ENCODE measurements at regions not wholly inside any gene's neighbourhood (a gene's known extent, or its start where the extent isn't known, plus 50 kb on each side); places are given as distances from the start of the nearest gene placed in this dataset.

DNA sequence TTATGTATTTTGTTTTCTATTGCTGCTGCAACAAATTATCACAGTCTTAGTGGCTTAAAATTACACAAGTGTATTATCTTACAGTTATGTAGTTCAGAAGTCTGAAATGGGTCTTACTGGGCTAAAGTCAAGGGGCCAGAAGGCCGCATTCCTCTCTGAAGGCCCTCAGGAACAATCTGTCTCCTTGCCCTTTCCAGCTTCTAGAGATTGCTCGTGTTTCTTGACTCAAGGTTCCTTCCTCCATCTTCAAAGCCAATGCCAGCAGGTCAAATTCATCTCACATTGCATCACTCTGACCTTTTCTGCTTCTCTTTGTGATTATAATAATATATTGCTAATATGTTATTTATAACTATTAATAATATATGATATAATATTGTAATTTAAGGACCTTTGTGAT lies 97.1 kb downstream of the DIRAS3 start:
- H3K27me3 ChIP-seq (replicated peaks in 1 of 2; ENCODE audit: control insufficient read depth in 2 of 2, insufficient read depth in 2 of 2, low read length in 1 of 2) = no peaks in the 10 kb centered on the region
- in situ Hi-C loops (cut with MboI) (no loop called here), intact Hi-C loops (cut with micrococcal nuclease; ENCODE audit: unreplicated experiment) (no loop called here)
- H2AFZ ChIP-seq (ENCODE audit: control insufficient read depth, low read depth, low read length) = no peak overlapping the region
- no peaks in the 10 kb centered on the region for H3K79me2 ChIP-seq (ENCODE audit: control insufficient read depth, insufficient read depth, low read length)
- TF ChIP-seq RBBP5 (conservative IDR thresholded peaks at IDR 0.05) (no peak), RELA (IDR thresholded peaks at IDR 0.05; ENCODE audit: borderline replicate concordance, partially characterized antibody) (no peak), CHD4 (IDR thresholded peaks at IDR 0.05) (no peak), NFYA (IDR thresholded peaks at IDR 0.05; ENCODE audit: borderline replicate concordance, low read depth, low read length) (no peak), RFX5 (IDR thresholded peaks at IDR 0.05; ENCODE audit: low read depth, low read length) (no peak), ZBTB4 (CRISPR knock-in tag; IDR thresholded peaks at IDR 0.05) (no peak), MEF2B (IDR thresholded peaks at IDR 0.05; ENCODE audit: partially characterized antibody, poor library complexity, severe bottlenecking) (no peak), IRF5 (IDR thresholded peaks at IDR 0.05; ENCODE audit: borderline replicate concordance) (no peak)
- TF ChIP-seq, protein P1, sequence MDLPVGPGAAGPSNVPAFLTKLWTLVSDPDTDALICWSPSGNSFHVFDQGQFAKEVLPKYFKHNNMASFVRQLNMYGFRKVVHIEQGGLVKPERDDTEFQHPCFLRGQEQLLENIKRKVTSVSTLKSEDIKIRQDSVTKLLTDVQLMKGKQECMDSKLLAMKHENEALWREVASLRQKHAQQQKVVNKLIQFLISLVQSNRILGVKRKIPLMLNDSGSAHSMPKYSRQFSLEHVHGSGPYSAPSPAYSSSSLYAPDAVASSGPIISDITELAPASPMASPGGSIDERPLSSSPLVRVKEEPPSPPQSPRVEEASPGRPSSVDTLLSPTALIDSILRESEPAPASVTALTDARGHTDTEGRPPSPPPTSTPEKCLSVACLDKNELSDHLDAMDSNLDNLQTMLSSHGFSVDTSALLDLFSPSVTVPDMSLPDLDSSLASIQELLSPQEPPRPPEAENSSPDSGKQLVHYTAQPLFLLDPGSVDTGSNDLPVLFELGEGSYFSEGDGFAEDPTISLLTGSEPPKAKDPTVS (IDR thresholded peaks at IDR 0.05; ENCODE audit: low read depth, low read length) = no peak
- ChIA-PET POLR2A (interaction anchor here (0.7 kb wide), 2 partner anchors 193 to 484 kb away, joined by 5 to 7 read pairs; no protein-coding TSS in a partner anchor), RAD21 (ENCODE audit: unreplicated experiment) (no interaction called here), SMC1A (ENCODE audit: uncharacterized antibody, unreplicated experiment) (no interaction called here), CTCF (interaction anchor here (0.8 to 1.1 kb wide), 2 partner anchors 30 to 102 kb away, joined by 3 to 4 read pairs; no protein-coding TSS in a partner anchor)
- no peak overlapping the region for H3K9ac ChIP-seq (ENCODE audit: control insufficient read depth, insufficient read depth, low read length)
- no peaks in the 10 kb centered on the region for H3K4me1 ChIP-seq (ENCODE audit: control insufficient read depth, insufficient read depth, low read length)
- no peak overlapping the region for H3K27ac ChIP-seq (ENCODE audit: control insufficient read depth, insufficient read depth)
- no peak for ATAC-seq
- no TSS peak for BruUV-seq (replicated peaks)
- no peaks in the 10 kb centered on the region for H3K9me3 ChIP-seq (replicated peaks; ENCODE audit: control insufficient read depth, insufficient read depth, low read length)
- 3% methylated on average over 2 of the region's 2 CpGs for WGBS (ENCODE audit: insufficient coverage, insufficient replicate concordance, low lambda C conversion rate, missing lambda C conversion rate)
- DNase-seq (ENCODE audit: low read depth, low spot score) = no peak
- H3K36me3 ChIP-seq (ENCODE audit: control insufficient read depth in 2 of 2, insufficient read depth in 2 of 2, low read length in 1 of 2) = no peaks in the 10 kb centered on the region
- no peak for FAIRE-seq
- no peak overlapping the region for H3K4me2 ChIP-seq (ENCODE audit: control insufficient read depth, insufficient read depth)
- no peaks in the 10 kb centered on the region for H4K20me1 ChIP-seq (ENCODE audit: control insufficient read depth, insufficient read depth)
- no peak overlapping the region for H3K4me3 ChIP-seq
